A204.1 (cell line): ENCODE measurements at regions not wholly inside any gene's neighbourhood (a gene's known extent, or its start where the extent isn't known, plus 50 kb on each side); places are given as distances from the start of the nearest gene placed in this dataset.

Experiments used
- FAIRE-seq: peaks from 2 replicates; lab custom pipeline; 2012; peaks lifted over from hg19 to GRCh38; lab: Jason Lieb, UNC

DNA sequence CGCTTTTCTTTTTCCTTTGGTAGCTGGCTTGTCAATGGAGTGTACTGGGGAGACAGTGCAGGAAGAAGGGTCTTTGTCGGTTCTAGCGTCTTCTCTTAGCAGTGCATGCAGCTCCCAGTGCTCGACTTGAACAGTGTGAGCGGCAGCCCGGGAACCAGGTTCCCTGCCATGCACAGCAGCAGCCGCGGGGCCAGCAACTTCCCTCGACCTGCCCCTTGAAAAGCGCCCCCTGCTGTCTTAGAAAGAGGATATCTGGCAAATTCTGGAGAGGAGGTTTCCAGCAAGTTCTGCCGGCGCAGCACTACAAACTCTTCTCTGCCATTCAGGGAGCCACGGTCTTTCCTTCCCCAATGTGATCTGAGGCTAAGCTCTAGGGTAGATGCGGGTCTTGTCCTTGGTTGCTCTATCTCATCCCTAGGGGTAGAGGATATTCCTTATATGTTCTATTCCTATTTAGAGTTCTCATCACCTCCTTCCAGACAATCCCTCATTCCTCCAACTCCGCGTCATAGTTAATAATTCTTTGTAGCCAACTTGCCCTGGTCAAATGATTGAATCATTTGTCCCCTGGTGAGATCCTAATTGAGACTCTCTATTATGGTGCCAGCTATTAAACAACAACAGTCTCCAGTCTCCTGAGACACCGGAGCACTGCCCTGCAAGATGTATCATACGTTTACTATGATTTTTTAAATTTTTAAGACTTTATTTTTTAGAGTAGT lies 451.3 kb downstream of the PMP22 start:
- no peak for FAIRE-seq

DNA sequence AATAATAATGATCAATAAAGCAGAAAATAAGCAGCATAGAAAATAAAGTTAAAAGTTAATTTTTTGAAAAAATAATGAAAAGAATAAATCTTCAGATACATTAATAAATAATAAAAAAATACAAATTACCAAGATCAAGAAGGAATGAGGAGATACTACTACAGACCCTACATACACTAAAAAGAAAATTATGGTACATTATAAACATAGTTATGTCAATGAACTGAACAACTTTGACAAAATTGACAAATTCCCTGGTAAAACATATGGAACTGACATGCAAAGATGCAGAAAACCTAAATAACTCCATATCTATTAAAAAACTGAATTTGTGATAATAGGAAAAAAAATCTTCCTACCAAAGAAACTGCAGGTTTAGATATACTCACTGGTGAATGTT lies 456.7 kb downstream of the PMP22 start:
- FAIRE-seq, result peak; percentile 61

DNA sequence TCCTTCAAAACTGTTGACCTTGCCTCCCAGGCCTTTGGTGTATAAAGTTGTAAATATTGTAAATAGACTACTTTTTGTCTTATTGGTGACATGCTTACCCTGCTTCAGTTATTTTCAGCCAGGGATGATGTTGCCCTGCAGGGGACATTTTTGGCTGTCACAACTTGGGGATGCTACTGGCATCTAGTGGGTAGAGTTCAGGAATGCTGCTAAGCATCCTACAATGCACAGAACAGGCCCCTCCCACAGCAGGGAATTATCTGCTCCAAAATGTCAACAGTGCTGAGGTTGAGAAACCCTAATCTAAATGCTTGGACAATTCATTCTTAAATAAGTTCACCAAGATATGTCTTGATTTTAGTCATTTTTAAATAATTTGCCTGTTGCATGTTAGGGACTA lies 459.8 kb downstream of the PMP22 start:
- no peak for FAIRE-seq

DNA sequence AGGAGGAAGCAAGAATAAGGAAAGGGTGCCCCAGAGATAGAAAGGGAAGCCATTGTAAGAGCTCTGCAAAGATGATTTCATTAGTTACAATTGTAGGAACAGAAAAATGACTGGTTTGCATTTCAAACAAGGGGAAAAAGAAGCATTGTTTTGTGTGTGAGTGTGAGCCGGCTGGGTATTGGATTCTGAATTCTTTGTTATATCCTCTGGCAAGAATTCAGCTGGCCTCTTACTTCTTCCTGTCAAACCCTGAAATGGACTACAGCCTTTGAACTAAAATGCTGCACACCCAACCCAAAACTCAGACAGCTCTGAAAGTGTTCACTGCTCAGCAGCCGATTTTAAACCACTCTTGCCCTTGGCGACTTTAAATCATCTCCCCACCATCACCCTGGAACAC lies 461.3 kb downstream of the PMP22 start:
- FAIRE-seq, result no peak

DNA sequence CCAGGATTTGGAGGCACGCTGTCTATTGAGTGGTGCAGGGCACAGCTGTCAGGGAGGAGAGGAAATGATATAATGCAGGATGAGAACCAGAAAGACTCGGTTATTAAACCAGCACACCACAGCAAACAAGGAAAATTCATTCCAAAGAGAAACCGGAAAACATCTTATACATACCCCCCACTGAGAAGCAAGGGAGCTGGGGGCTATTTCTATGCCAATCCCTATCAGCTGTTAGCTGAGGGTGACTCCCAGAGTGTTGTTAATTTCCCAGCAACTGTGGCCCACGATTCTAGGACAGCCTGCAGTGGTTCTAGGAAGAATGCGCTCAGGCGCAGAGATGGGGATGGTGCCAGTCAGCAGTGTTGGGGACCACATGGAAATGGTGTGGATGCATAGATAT lies 467.3 kb downstream of the PMP22 start:
- no peak for FAIRE-seq

DNA sequence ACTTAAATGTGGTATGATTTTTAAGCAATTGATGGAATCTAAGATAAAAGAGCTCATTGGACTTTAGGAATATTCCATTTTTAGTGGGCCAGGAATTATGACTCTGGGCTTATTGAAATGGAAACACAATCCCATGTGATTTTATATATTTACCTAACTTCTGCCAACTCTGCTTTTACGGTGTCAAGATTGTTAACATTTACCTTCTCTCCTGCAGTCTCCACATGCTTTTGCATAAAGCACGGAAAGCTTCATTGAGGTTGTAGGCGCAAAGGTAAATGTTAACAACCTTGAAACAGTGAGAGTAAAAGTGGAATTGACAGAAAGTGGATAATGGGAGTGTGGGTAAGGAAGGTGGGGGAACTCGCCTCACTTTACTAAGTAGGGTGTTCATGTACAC lies 468.1 kb downstream of the PMP22 start:
- no peak for FAIRE-seq

DNA sequence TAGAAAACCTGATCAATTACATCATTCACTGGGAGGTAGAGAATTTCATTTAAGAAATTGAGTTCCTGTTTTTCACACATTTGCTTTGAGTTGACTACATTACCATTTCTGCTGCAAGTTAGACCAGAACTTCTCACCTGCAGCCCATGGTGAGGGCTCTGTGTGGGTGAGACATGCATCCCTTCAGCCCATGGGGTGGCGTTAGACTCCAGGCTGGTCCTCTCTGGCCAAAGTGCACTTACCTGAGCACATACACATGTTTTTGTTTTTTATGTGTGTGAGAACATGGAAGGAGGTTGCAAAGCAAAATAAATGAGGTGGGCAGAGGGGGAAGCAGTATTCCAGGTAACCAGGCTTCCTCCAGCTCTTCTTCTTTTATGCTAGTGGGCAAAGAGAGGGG lies 470.2 kb downstream of the PMP22 start:
- no peak for FAIRE-seq

DNA sequence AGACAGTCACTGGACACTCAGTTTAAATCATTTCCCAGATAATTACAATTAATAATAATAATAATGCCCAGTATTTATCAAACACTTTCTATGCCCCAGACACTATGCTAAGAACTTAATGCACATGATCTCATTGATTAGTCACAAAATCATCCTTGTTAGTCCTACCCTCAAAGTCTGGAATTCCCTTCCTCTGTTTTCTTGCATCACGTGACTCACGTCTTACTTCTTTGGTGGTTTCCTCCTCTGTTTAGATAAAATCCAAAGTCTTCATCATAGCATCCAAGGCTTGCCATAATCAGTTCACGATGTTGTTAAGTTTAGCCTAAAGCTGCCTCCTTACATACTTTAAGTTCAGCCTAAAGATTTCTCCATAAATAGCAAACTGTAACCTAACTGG lies 471.9 kb downstream of the PMP22 start:
- FAIRE-seq, result no peak

DNA sequence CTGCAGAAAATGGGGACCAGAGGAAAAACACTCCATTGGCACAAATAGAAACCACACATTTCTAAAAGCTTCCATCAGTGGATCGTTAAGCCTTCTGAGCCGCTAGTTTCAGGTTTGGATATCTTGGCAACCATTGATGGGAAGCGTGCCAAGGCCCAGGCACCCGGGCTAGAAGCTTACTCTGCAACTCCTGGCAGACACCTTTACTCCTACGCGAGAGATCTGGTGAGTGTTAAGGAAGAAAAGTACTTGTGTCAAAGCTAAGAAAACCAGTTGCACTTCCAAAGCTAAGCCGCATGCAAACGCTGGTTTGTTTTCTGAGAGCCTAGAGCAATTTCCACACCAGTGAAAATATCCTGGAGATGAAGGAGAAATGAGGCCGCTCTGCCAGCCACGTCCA lies 472.4 kb downstream of the PMP22 start:
- no peak for FAIRE-seq

DNA sequence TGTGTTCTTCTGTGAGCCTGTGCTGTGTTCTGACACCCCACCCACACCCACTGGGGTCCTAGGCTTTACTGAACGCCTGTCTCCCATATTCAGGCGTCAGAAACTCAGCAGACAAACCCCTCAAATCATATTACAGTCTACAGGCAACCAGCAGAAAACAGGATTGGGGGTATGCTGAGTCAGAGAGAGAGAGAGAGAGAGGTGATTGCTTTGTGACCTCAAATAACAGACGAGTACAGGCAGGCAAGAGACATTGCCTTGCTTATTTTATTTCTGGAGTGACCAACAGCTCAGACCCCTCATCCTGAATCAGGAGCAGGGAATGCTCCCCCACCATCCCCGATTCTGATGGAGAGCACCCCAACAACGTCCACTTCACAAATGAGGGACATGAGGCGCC lies 473.9 kb downstream of the PMP22 start:
- no peak for FAIRE-seq

DNA sequence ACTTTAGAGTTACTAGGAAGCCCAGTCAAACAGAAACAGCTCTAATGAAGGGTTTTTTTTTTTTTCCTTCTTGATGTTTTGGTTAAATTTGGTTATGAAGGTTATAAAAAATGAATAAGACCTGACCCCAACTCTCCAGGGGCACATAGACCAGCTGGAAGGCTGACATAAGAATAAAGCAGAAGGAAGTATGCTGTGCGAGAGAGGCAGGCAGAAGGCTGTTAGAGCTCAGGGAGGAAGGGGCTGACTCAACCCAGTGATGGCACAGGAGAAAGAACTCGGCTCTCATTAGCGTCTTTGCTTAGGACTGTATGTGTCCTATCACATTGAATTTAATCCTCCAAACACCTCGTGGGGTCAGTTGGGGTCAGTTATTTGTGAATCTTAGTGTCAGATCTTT lies 474.6 kb downstream of the PMP22 start:
- FAIRE-seq, result no peak

DNA sequence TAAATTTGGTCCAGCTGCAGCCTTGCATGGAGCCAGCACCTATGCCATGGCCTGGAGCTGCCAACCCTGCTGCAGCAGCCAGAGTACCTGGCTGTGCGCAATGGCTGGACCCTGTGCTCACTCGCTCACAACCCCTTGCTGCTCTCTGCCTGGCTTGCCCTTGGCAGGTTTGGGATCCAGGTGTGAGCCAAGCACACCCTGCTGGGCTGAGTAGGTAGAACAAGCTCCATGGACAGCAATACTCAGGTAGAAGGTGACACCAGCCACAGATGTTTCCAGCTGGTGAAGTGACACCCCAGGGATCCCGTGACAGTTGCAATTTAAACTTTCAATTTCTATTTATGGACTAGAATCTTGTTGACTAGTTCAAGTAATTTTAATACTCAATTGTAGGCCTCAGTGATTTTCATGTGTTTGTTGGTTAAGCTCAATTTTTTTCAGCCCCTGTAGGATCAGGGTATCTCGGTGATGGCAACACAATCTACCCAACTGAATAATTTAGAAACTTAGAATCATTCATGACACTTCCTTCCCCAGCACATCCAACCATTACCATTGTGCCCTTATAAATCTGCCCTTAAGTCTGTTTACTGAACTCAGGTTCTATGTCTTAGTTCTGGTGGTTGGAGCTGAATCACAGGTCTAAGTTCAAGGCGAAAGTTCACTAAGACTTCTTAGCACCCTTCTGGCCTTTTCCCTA lies 480.0 kb downstream of the PMP22 start:
- FAIRE-seq, result no peak

DNA sequence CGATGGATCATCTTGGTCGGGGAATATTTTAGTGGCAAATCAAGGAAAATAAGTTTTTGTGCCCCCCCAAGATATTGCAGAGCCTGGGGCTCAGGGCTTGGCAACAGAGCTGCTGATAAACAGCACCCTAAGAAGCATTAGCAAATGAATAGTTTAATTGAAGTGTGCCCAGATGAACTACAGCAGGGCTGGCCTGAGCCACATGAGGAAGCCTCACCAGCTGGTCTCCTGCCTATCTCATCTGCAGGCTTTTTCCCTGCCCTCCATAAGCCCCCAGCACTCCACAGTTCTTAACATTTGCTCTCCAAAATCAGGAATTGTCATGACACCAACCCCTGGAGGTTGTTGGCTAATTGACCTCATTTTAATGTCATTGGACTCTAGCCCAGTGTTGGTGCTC lies 480.2 kb downstream of the HS3ST3B1 start:
- FAIRE-seq, result no peak

DNA sequence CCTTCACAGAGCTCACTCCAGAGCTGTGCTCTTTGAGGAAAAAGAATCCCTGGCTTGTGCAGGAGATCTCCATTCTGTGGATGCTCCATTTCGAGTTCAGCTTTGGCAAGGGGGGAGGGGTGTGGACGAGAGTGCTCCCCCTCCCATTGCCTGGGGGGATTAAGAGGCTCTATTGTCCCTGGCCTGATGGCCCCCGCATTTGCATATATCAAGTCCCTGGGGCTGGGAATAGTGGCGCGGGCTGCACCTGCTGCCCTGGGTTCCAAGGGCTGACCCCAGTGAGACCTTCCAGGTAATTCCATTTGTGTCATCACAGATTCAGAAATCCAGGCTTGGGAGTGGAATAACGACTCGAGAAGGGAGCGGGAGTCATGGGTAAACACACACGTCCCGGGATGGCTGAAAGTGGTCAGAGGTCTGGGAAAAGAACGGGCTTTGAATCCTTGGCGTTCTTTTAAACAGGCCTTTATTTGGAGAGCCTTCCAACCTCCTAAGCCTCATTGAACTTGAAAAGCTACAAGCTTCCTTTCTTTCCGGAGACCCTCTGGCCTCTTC lies 479.3 kb downstream of the HS3ST3B1 start:
- no peak for FAIRE-seq

DNA sequence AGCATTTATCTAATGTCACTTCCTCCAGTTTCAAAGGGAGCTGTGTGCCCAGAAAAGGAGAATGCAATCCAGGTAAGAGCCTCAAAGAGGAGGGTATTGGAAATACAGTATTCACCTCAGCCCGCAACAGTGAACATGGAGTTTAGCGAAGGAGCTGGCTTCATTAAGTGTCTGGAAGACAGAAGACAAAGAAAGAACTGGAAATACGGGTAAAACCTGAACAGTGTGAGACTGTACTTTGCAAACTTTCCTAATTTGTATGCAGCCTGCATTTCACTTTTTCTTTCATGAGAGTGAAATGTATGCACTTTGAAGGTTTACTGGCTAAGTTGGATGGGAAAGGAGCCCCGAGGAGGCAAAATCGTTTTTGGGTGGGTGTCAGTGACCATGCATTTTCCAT lies 478.4 kb downstream of the HS3ST3B1 start:
- FAIRE-seq, result no peak

DNA sequence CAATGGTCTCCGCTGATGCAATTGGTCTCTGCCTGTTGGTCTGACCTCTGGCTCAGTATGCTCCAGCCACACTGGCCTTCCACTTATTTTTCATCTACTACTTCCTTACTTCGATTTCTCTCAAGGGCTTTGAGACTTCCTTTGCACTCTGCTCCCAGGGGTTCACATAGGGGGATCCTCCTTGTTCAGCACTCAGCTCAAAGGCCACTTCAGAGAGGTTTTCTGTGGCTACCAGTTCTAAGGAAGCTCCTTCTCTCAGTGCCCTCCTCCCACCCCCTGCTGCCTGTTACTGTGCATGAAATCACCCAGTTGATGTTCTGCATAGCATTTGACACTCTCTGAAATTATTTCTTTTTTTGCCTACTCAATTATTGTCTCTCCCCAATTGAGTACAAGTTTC lies 476.4 kb downstream of the HS3ST3B1 start:
- FAIRE-seq, result no peak

DNA sequence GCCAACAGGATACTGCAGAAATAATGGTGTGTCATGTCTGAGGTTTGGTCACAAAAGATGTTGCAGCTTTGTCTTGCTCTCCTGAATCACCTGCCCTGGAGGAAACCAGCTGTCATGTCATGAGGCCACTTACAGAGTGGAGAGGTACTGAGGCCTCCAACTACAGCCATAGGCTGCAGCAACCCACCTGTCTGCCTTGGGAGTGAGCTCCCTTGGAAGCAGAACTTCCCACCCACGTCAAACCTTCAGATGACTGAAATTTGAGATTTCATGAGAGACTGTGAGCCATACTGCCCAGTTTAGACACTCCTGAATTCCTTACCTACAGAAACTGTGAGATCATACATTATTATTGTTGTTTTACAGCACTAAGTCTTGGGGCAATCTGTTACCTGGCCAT lies 475.9 kb downstream of the HS3ST3B1 start:
- no peak for FAIRE-seq

DNA sequence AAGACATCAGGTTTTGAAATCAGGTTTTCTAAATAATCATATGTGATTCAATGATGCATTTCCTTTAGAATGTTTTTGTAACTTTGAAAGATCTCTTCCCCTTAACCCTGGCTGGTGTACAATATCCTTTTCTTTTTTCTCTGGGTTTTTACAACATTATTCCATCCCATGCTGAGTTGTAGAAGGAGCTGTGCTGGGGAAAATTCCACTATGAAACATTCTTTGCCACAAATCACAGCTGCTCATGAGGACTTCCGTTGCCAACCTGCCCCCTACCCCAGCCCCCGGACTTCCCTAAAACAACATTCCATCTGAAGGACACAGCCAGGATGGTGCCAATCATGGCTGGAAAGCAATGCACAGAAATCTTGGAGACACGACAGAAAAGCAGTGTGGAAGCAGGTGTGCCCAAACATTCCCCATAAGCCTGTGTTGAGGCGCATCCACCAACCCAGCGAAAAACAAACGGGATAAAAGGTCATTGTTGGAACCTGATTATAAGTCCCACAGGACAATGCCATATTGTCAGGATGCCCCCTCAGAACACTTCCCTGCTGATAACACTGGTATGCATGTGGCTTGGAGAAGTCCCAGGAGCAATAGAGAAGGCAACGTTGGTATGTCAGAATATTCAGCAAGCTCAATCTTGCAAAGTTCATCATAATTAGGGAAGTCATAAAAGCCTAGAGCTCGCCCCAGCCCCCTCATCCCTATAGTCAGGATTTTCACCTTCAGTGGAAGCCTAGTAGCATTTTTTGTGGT lies 475.0 kb downstream of the HS3ST3B1 start:
- no peak for FAIRE-seq

DNA sequence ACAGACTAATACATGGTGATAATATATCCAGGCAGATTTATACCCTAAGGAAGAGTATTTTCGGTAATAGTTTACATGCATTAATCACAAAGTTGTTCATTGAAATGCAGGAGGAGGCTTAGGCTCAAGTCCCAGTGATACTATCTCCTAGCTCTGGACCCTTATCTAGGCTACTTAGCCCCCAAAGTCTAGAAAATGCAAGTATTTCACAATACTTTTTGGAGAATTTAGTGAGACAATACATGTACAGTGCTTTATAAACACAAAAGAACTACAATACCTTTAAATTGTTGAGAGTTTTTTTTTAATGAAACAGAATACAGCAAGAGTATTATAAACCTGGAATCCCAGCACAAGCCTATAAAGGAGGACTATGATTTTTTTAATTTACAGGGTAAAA lies 473.9 kb downstream of the HS3ST3B1 start:
- no peak for FAIRE-seq

DNA sequence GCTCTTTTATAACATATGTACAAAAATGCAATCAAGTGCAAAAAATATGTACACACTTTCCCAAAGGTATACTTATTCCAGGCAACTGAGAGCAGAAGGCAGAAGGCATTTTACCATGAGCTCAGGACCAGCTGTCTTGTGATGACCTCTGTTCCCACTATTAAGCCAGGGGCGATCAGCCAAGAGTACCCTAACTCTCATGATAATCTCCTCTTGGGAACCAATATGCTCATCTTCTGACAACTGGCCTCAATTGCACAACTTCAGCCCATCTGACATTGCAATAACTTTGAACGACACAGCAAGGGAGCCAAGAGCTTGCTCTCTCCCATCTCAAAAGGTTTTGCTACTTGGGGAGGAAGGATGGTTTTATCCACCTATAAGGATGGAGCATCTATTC lies 471.9 kb downstream of the HS3ST3B1 start:
- FAIRE-seq, result no peak

DNA sequence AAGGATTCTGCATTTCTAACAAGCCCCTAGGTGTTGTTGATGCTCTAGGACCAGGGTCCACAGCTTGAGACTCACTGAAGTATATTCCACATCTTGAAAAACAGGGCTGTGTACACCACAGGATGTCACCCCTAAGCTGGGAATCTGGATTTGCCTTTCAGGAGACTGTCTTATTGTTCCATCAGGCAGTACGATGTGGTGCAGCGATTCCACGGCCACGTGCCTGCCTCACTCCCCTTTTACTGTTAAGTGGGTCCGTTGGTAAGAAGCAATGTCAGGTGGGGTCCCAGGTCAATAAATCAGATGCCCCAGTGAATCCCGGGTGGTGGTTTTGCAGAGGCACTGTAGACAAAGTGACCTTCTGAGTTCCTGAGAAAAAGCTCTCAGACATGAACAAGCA lies 470.7 kb downstream of the HS3ST3B1 start:
- no peak for FAIRE-seq

DNA sequence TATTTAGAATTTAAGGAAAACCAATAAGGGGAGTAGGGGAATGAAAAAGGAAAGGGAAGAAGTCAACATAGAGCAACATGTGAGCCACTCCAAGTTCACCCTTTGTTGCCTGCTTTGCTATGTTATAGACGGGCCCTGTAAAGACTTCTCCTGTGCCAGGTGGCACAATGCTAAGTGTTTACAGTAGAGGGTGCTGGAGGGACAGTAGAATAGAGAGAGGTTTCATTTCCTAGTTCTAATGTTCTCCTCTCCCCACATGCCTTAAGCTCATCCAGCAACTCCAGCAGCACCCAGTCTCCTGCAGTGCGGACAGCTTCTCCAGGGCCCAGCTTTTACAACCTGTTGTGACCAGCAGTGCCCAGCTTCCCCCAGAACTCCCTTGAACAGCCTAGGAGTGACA lies 468.0 kb downstream of the HS3ST3B1 start:
- FAIRE-seq, result no peak
